Endothelial cell (in vitro differentiated cells): ENCODE measurements at regions not wholly inside any gene's neighbourhood (a gene's known extent, or its start where the extent isn't known, plus 50 kb on each side); places are given as distances from the start of the nearest gene placed in this dataset.

Experiments used
- DNase-seq: peaks from one replicate; pipeline ENCODE4 v3.0.0; 2021; ENCODE audit warnings: low spot score
- H3K27ac Mint-ChIP-seq: one replicate; pipeline ENCODE4 v1.8.0; 2021; ENCODE audit warnings: mixed read lengths, inconsistent platforms; ENCODE audit not compliant: unreplicated experiment
- H3K27me3 Mint-ChIP-seq: one replicate; pipeline ENCODE4 v1.8.0; 2021; ENCODE audit warnings: mild to moderate bottlenecking, moderate library complexity, mixed read lengths, inconsistent platforms; ENCODE audit not compliant: unreplicated experiment
- H3K36me3 Mint-ChIP-seq: one replicate; pipeline ENCODE4 v1.8.0; 2021; ENCODE audit warnings: mild to moderate bottlenecking, low read depth, mixed read lengths, inconsistent platforms; ENCODE audit not compliant: unreplicated experiment
- H3K4me1 Mint-ChIP-seq: one replicate; pipeline ENCODE4 v1.8.0; 2021; ENCODE audit warnings: mild to moderate bottlenecking, mixed read lengths, inconsistent platforms; ENCODE audit not compliant: unreplicated experiment
- H3K4me3 Mint-ChIP-seq: one replicate; pipeline ENCODE4 v1.8.0; 2021; ENCODE audit warnings: mild to moderate bottlenecking, mixed read lengths, inconsistent platforms; ENCODE audit not compliant: unreplicated experiment
- H3K9me3 Mint-ChIP-seq: one replicate; pipeline ENCODE4 v1.8.0; 2021; ENCODE audit warnings: mixed read lengths, inconsistent platforms; ENCODE audit not compliant: unreplicated experiment
- CTCF ChIP-seq: fragments of 200-600 bp; sonication (generic); IDR thresholded peaks from one replicate; pipeline ENCODE4 v1.5.0; 2021; ENCODE audit warnings: antibody characterized with exemption; ENCODE audit not compliant: unreplicated experiment

GRCh38 chr17:6177941-6178694 lies 107.9 kb downstream of the WSCD1 start:
- H3K4me1 Mint-ChIP-seq, result peaks cover 10% of the 10 kb centered on the region
- no peaks in the 10 kb centered on the region for H3K9me3 Mint-ChIP-seq
- peak overlapping the region; percentile 55 for H3K27ac Mint-ChIP-seq
- H3K4me3 Mint-ChIP-seq, result no peak overlapping the region
- peaks cover 1% of the 10 kb centered on the region for H3K27me3 Mint-ChIP-seq
- H3K36me3 Mint-ChIP-seq, result no peaks in the 10 kb centered on the region
- DNase-seq, result no peak
- no peak for TF ChIP-seq CTCF
